GM12878 (cell line): ENCODE measurements at regions not wholly inside any gene's neighbourhood (a gene's known extent, or its start where the extent isn't known, plus 50 kb on each side); places are given as distances from the start of the nearest gene placed in this dataset.

Experiments used
- ATAC-seq: fragments of 200-7000 bp; cut with Tn5 transposase; 3 replicates; pipeline ENCODE4 v1.9.1; 2020; ENCODE audit warnings: mild to moderate bottlenecking, moderate library complexity
- BruUV-seq: library from RNA; stranded (reverse); fragments of 400-500 nt; replicated peaks from 2 replicates; lab custom pipeline; 2021; lab: Mats Ljungman, UMichigan
- CTCF ChIA-PET: fragments of 300-600 bp; sonication (Branson Sonifier 250); formaldehyde crosslinking; extraction: SDS; loops from one replicate; lab custom pipeline; 2021; ENCODE audit warnings: inconsistent platforms; lab: Yijun Ruan, JAX
- POLR2A ChIA-PET: fragments of 350-600 bp; formaldehyde crosslinking; extraction: SDS; loops from one replicate; lab custom pipeline; 2021; ENCODE audit warnings: inconsistent platforms; lab: Charles Lee
- RAD21 ChIA-PET: fragments of 300-600 bp; sonication (Branson Sonifier 250); formaldehyde crosslinking; loops from one replicate; lab custom pipeline; 2023; ENCODE audit warnings: antibody characterized with exemption; ENCODE audit not compliant: unreplicated experiment; lab: Charles Lee
- SMC1A ChIA-PET: fragments of 300-600 bp; sonication (Branson Sonifier 250); formaldehyde crosslinking; loops from one replicate; lab custom pipeline; 2023; ENCODE audit not compliant: unreplicated experiment, uncharacterized antibody; lab: Charles Lee
- DNase-seq: peaks from one replicate; pipeline ENCODE4 v3.0.0-alpha.2; 2011; ENCODE audit warnings: low read depth, low spot score
- FAIRE-seq: peaks from 3 replicates; lab custom pipeline; 2011; peaks lifted over from hg19 to GRCh38; lab: Jason Lieb, UNC
- H2AFZ ChIP-seq: 2 replicates; pipeline ENCODE4 v1.6.0; 2011; ENCODE audit warnings: low read depth, low read length, control low read depth; ENCODE audit not compliant: control insufficient read depth
- H3K27ac ChIP-seq: 2 replicates; pipeline ENCODE4 v1.5.1; 2011; ENCODE audit warnings: control low read depth; ENCODE audit not compliant: control insufficient read depth, insufficient read depth
- H3K27me3 ChIP-seq, 2 experiments: replicated peaks in 1 of 2; 2 replicates each; pipeline versions ENCODE4 v1.6.0 to v1.6.1; 2011; ENCODE audit warnings: low read length in 1 of 2; ENCODE audit not compliant: control insufficient read depth in 2 of 2, insufficient read depth in 2 of 2
- H3K36me3 ChIP-seq, 2 experiments: 2 replicates each; pipeline ENCODE4 v1.5.1; 2011; ENCODE audit warnings: low read length in 1 of 2; ENCODE audit not compliant: control insufficient read depth in 2 of 2, insufficient read depth in 2 of 2
- H3K4me1 ChIP-seq: 2 replicates; pipeline ENCODE4 v1.6.1; 2011; ENCODE audit warnings: mild to moderate bottlenecking, low read length, moderate library complexity, mixed read lengths; ENCODE audit not compliant: control insufficient read depth, insufficient read depth
- H3K4me2 ChIP-seq: 2 replicates; pipeline ENCODE4 v1.6.0; 2011; ENCODE audit warnings: control low read depth; ENCODE audit not compliant: control insufficient read depth, insufficient read depth
- H3K4me3 ChIP-seq: fragments of 200-600 bp; sonication (generic); 2 replicates; pipeline ENCODE4 v1.5.1; 2016
- H3K79me2 ChIP-seq: 2 replicates; pipeline ENCODE4 v1.6.0; 2011; ENCODE audit warnings: low read length; ENCODE audit not compliant: control insufficient read depth, insufficient read depth
- H3K9ac ChIP-seq: 2 replicates; pipeline ENCODE4 v1.8.0; 2011; ENCODE audit warnings: low read length, control low read depth, mixed read lengths; ENCODE audit not compliant: control insufficient read depth, insufficient read depth
- H3K9me3 ChIP-seq: replicated peaks from 3 replicates; pipeline ENCODE4 v1.5.1; 2011; ENCODE audit warnings: mild to moderate bottlenecking, low read length; ENCODE audit not compliant: control insufficient read depth, insufficient read depth
- H4K20me1 ChIP-seq: 2 replicates; pipeline ENCODE4 v1.6.0; 2011; ENCODE audit not compliant: control insufficient read depth, insufficient read depth
- BMI1 ChIP-seq: fragments of 450-650 bp; IDR thresholded peaks from 2 replicates; pipeline ENCODE4 v1.6.1; 2016; ENCODE audit warnings: mild to moderate bottlenecking, moderate library complexity, borderline replicate concordance
- CBFB ChIP-seq: IDR thresholded peaks from 2 replicates; pipeline ENCODE4 v1.6.1; 2016; ENCODE audit warnings: antibody characterized with exemption, low read depth
- CREM ChIP-seq: IDR thresholded peaks from 2 replicates; pipeline ENCODE4 v1.6.1; 2014; ENCODE audit warnings: antibody characterized with exemption, low read depth
- DPF2 ChIP-seq: fragments of 450-650 bp; IDR thresholded peaks from 2 replicates; pipeline ENCODE4 v1.6.1; 2017; ENCODE audit warnings: mild to moderate bottlenecking
- EZH2 ChIP-seq: IDR thresholded peaks from 2 replicates; pipeline ENCODE4 v1.6.1; 2012; ENCODE audit warnings: low read depth, mild to moderate bottlenecking, control low read depth, inconsistent platforms, low read length, borderline replicate concordance; ENCODE audit not compliant: control insufficient read depth
- RBBP5 ChIP-seq: fragments of 200-600 bp; sonication (generic); conservative IDR thresholded peaks from 2 replicates; pipeline ENCODE4 v1.6.1; 2016
- RUNX3 ChIP-seq: IDR thresholded peaks from 2 replicates; pipeline ENCODE4 v1.6.1; 2012; ENCODE audit warnings: low read length, inconsistent platforms
- STAT3 ChIP-seq: IDR thresholded peaks from 2 replicates; pipeline ENCODE4 v1.6.1; 2011; ENCODE audit warnings: low read depth, low read length, improper control_type of control experiment
- ZBTB11 ChIP-seq: fragments of 450-650 bp; formaldehyde crosslinking; IDR thresholded peaks from 2 replicates; pipeline ENCODE4 v1.5.0; 2022; ENCODE audit warnings: mild to moderate bottlenecking, missing genetic modification characterization
- ZNF24 ChIP-seq: fragments of 450-650 bp; IDR thresholded peaks from 2 replicates; pipeline ENCODE4 v1.6.1; 2017; ENCODE audit warnings: antibody characterized with exemption, mild to moderate bottlenecking
- WGBS: methylation state at CpG from one replicate; pipeline ENCODE4 v1.1.6; 2016; ENCODE audit warnings: low lambda C conversion rate; ENCODE audit not compliant: insufficient replicate concordance, insufficient coverage; ENCODE audit errors: missing lambda C conversion rate; 5-methylcytosine and 5-hydroxymethylcytosine counted together
- in situ Hi-C: fragments of 300-500 bp; cut with MboI; formaldehyde crosslinking; loops from 9 replicates; pipeline ENCODE4 v1.14.3; 2018; ENCODE audit warnings: mixed read lengths
- intact Hi-C: fragments of 100-400 bp; cut with micrococcal nuclease; formaldehyde crosslinking; loops from one replicate; pipeline ENCODE4 v1.14.2; 2022; ENCODE audit not compliant: unreplicated experiment

GRCh38 chr4:187270154-187270553 is 546.5 kb upstream of the FAT1 start:
- TF ChIP-seq CBFB (no peak), RUNX3 (no peak), DPF2 (no peak), ZNF24 (no peak), BMI1 (no peak), RBBP5 (no peak), CREM (no peak), ZBTB11 (CRISPR knock-in tag) (no peak), EZH2 (no peak), STAT3 (no peak)
- Histone ChIP-seq H2AFZ (no peak overlapping the region), H3K9ac (no peak overlapping the region), H3K79me2 (no peaks in the 10 kb centered on the region), H3K4me3 (no peak overlapping the region), H3K27me3 (no peaks in the 10 kb centered on the region), H3K36me3 (no peaks in the 10 kb centered on the region), H4K20me1 (no peaks in the 10 kb centered on the region), H3K4me2 (no peak overlapping the region), H3K4me1 (no peaks in the 10 kb centered on the region), H3K27ac (no peak overlapping the region), H3K9me3 (no peaks in the 10 kb centered on the region; the same call in 2 of the 3 replicates)
- in situ Hi-C loops, result no loop called here
- ATAC-seq (no peak), DNase-seq (no peak), FAIRE-seq (no peak)
- 0% methylated on average over 3 of the region's 3 CpGs for WGBS
- ChIA-PET POLR2A (no interaction called here), CTCF (no interaction called here), RAD21 (no interaction called here), SMC1A (no interaction called here)
- no TSS peak for BruUV-seq
- intact Hi-C loops, result no loop called here
